GM19239 (cell line): ENCODE measurements at regions not wholly inside any gene's neighbourhood (a gene's known extent, or its start where the extent isn't known, plus 50 kb on each side); places are given as distances from the start of the nearest gene placed in this dataset.

Experiments used
- DNase-seq: peaks from one replicate; pipeline ENCODE4 v3.0.0; 2011; ENCODE audit warnings: low spot score; ENCODE audit not compliant: insufficient read length
- FAIRE-seq: peaks from 2 replicates; lab custom pipeline; 2011; peaks lifted over from hg19 to GRCh38; lab: Jason Lieb, UNC

GRCh38 chr5:10173716-10174115 lies 76.0 kb downstream of the ATPSCKMT start:
- no peak for FAIRE-seq
- DNase-seq: no peak

- DNase-seq (no peak), FAIRE-seq (no peak)
These were observed 77.4 kb downstream of the ATPSCKMT start for GRCh38 chr5:10172247-10172646.

- FAIRE-seq: no peak
These were observed 80.3 kb downstream of the ATPSCKMT start for GRCh38 chr5:10169359-10169758.

GRCh38 chr5:10168254-10168653 lies 81.4 kb downstream of the ATPSCKMT start:
- FAIRE-seq (no peak), DNase-seq (no peak)

More at GRCh38 chr5:10169359-10169758, 80.3 kb downstream of the ATPSCKMT start:
- no peak for DNase-seq

GRCh38 chr5:10167806-10168205 lies 81.9 kb downstream of the ATPSCKMT start:
- FAIRE-seq: no peak
- DNase-seq: no peak

- FAIRE-seq (no peak), DNase-seq (no peak)
These were observed 83.3 kb downstream of the ATPSCKMT start for GRCh38 chr5:10166392-10166791.

GRCh38 chr5:10162468-10162867 lies 87.2 kb downstream of the ATPSCKMT start:
- no peak for DNase-seq

GRCh38 chr5:10161778-10162177 lies 87.9 kb downstream of the ATPSCKMT start:
- FAIRE-seq: no peak
- DNase-seq: no peak

More at GRCh38 chr5:10162468-10162867, 87.2 kb downstream of the ATPSCKMT start:
- FAIRE-seq: no peak

GRCh38 chr5:10160241-10160640 lies 89.4 kb downstream of the ATPSCKMT start:
- DNase-seq: no peak
- no peak for FAIRE-seq

- no peak for DNase-seq
- no peak for FAIRE-seq
These were observed 90.8 kb downstream of the ATPSCKMT start for GRCh38 chr5:10158886-10159285.

- DNase-seq (no peak), FAIRE-seq (no peak)
These were observed 92.5 kb downstream of the ATPSCKMT start for GRCh38 chr5:10157085-10157669.

GRCh38 chr5:10155897-10156667 lies 93.6 kb downstream of the ATPSCKMT start:
- no peak for DNase-seq

GRCh38 chr5:10153808-10154537 lies 95.7 kb downstream of the ATPSCKMT start:
- no peak for DNase-seq
- FAIRE-seq: no peak

More at GRCh38 chr5:10155897-10156667, 93.6 kb downstream of the ATPSCKMT start:
- FAIRE-seq: no peak

GRCh38 chr5:10153394-10153793 lies 96.3 kb downstream of the ATPSCKMT start:
- FAIRE-seq: no peak
- DNase-seq: no peak

- FAIRE-seq (no peak), DNase-seq (no peak)
These were observed 98.0 kb downstream of the ATPSCKMT start for GRCh38 chr5:10151656-10152055.

- DNase-seq (no peak), FAIRE-seq (no peak)
These were observed 99.8 kb downstream of the ATPSCKMT start for GRCh38 chr5:10149911-10150310.

GRCh38 chr5:10145923-10146401 lies 103.7 kb downstream of the ATPSCKMT start:
- FAIRE-seq: no peak
- DNase-seq: no peak

GRCh38 chr5:10144040-10144439 lies 105.6 kb downstream of the ATPSCKMT start:
- FAIRE-seq: no peak
- DNase-seq: no peak

GRCh38 chr5:10140195-10140973 lies 109.3 kb downstream of the ATPSCKMT start:
- DNase-seq: no peak

GRCh38 chr5:10138395-10139057 lies 111.2 kb downstream of the ATPSCKMT start:
- FAIRE-seq: no peak

More at GRCh38 chr5:10140195-10140973, 109.3 kb downstream of the ATPSCKMT start:
- no peak for FAIRE-seq

More at GRCh38 chr5:10138395-10139057, 111.2 kb downstream of the ATPSCKMT start:
- DNase-seq: no peak
